GM23248 (cell line): ENCODE measurements at regions not wholly inside any gene's neighbourhood (a gene's known extent, or its start where the extent isn't known, plus 50 kb on each side); places are given as distances from the start of the nearest gene placed in this dataset.

Experiments used
- EZH2 ChIP-seq: fragments of 200-600 bp; sonication (generic); IDR thresholded peaks from 2 replicates; pipeline ENCODE4 v1.6.1; 2018; ENCODE audit warnings: antibody characterized with exemption, mild to moderate bottlenecking; ENCODE audit not compliant: insufficient read depth, poor library complexity, severe bottlenecking
- EZH2phosphoT487 ChIP-seq: fragments of 200-600 bp; sonication (generic); IDR thresholded peaks from 2 replicates; pipeline ENCODE4 v1.6.1; 2018; ENCODE audit warnings: antibody characterized with exemption, moderate library complexity, mild to moderate bottlenecking, low read depth; ENCODE audit not compliant: insufficient read depth

GRCh38 chr5:39657943-39658342, 233.2 kb upstream of the DAB2 start:
- TF ChIP-seq EZH2 (no peak), EZH2phosphoT487 (no peak)
